Upper lobe of left lung (tissue), 4 donors: ENCODE measurements at regions not wholly inside any gene's neighbourhood (a gene's known extent, or its start where the extent isn't known, plus 50 kb on each side); places are given as distances from the start of the nearest gene placed in this dataset.

Experiments used
- POLR2AphosphoS5 ChIP-seq, 2 donors: sonication (generic); formaldehyde crosslinking; IDR thresholded peaks; one replicate each; pipeline ENCODE4 v1.5.1; 2017; ENCODE audit warnings: antibody characterized with exemption in 2 of 2
- TF ChIP-seq, protein P1 (sequence below), 6 experiments: fragments of 450-650 bp in 4 of 6; fragments of 200-600 bp in 2 of 6; sonication (generic) in 2 of 6; IDR thresholded peaks; one replicate each; pipeline ENCODE4 v1.5.1; 2016 to 2019; ENCODE audit warnings: antibody characterized with exemption in 6 of 6

DNA sequence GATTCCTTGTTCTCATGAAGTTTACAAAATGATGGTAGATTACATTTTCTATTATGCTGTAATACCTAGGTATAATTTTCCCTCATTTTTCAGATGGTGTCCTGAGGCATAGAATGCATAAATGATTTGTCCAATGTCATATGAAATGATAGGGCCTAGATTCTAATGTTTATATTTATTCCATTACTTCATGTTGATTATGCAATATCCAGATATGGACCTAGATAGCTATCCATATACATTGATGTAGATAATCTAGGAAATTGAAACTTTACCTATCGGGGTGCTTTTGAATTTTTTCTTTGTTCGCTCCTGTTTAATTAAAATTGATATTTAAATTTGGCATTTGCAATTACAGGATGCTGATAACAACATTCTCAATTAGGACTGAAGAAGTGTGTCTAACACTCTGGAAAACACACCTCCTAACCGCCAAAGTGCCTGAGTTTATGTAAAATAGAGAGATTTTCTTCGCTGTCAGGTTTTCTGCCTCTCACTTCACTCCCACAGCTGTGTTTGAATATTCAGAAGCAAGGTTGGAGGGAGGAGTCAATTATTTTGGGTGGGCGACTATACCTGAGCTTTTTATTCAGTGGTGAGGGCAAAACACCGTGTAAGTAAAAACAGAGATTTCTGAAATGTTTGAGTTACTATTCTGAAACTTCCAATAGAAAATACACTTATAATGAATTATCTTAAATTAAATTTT lies 164.4 kb upstream of the ATP2B1 start:
- TF ChIP-seq, protein P1, sequence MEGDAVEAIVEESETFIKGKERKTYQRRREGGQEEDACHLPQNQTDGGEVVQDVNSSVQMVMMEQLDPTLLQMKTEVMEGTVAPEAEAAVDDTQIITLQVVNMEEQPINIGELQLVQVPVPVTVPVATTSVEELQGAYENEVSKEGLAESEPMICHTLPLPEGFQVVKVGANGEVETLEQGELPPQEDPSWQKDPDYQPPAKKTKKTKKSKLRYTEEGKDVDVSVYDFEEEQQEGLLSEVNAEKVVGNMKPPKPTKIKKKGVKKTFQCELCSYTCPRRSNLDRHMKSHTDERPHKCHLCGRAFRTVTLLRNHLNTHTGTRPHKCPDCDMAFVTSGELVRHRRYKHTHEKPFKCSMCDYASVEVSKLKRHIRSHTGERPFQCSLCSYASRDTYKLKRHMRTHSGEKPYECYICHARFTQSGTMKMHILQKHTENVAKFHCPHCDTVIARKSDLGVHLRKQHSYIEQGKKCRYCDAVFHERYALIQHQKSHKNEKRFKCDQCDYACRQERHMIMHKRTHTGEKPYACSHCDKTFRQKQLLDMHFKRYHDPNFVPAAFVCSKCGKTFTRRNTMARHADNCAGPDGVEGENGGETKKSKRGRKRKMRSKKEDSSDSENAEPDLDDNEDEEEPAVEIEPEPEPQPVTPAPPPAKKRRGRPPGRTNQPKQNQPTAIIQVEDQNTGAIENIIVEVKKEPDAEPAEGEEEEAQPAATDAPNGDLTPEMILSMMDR (IDR thresholded peaks at IDR 0.05), result no peak
- TF ChIP-seq POLR2AphosphoS5 (IDR thresholded peaks at IDR 0.05), result no peak
